Endodermal cell (in vitro differentiated cells): ENCODE measurements at regions not wholly inside any gene's neighbourhood (a gene's known extent, or its start where the extent isn't known, plus 50 kb on each side); places are given as distances from the start of the nearest gene placed in this dataset.
A peak's percentile ranks its signal among the peaks of the same experiment; 100 is the strongest.

ENCODE experiments used
- DNase-seq: peaks from one replicate; pipeline ENCODE4 v3.0.0-alpha.2; 2017
- H3K27ac ChIP-seq: 2 replicates; pipeline ENCODE4 v1.5.1; 2013; ENCODE audit warnings: mild to moderate bottlenecking, low read depth, low read length, moderate library complexity
- H3K27me3 ChIP-seq: 2 replicates; pipeline ENCODE4 v1.6.1; 2013; ENCODE audit warnings: mild to moderate bottlenecking, low read length, moderate library complexity; ENCODE audit not compliant: insufficient read depth, control insufficient read depth, poor library complexity, severe bottlenecking
- H3K36me3 ChIP-seq: 2 replicates; pipeline ENCODE4 v1.7.0; 2013; ENCODE audit warnings: mild to moderate bottlenecking, low read length, moderate library complexity; ENCODE audit not compliant: control insufficient read depth, insufficient read depth
- H3K4me1 ChIP-seq: one replicate; pipeline ENCODE4 v1.7.0; 2013; ENCODE audit warnings: low read length; ENCODE audit not compliant: control insufficient read depth, insufficient read depth
- H3K4me3 ChIP-seq: 2 replicates; pipeline ENCODE4 v1.5.1; 2013; ENCODE audit warnings: mild to moderate bottlenecking, low read length, moderate library complexity
- H3K9ac ChIP-seq: 2 replicates; pipeline ENCODE4 v1.6.1; 2013; ENCODE audit warnings: mild to moderate bottlenecking, low read length, moderate library complexity; ENCODE audit not compliant: poor library complexity, severe bottlenecking; ENCODE audit errors: extremely low read depth
- H3K9me3 ChIP-seq: 2 replicates; pipeline ENCODE4 v1.6.1; 2013; ENCODE audit warnings: mild to moderate bottlenecking, low read length, moderate library complexity; ENCODE audit not compliant: control insufficient read depth
- H3K27ac Mint-ChIP-seq: 2 replicates; pipeline ENCODE4 v1.8.0; 2020; ENCODE audit warnings: mixed read lengths
- H3K27me3 Mint-ChIP-seq: 2 replicates; pipeline ENCODE4 v1.8.0; 2021; ENCODE audit warnings: mild to moderate bottlenecking, mixed read lengths; ENCODE audit not compliant: insufficient read depth
- H3K36me3 Mint-ChIP-seq: 2 replicates; pipeline ENCODE4 v1.8.0; 2020; ENCODE audit warnings: low read depth, mixed read lengths
- H3K4me1 Mint-ChIP-seq: 2 replicates; pipeline ENCODE4 v1.8.0; 2020; ENCODE audit warnings: mixed read lengths
- H3K4me3 Mint-ChIP-seq: 2 replicates; pipeline ENCODE4 v1.8.0; 2020; ENCODE audit warnings: mild to moderate bottlenecking, moderate library complexity, mixed read lengths
- H3K9me3 Mint-ChIP-seq: 2 replicates; pipeline ENCODE4 v1.8.0; 2020; ENCODE audit warnings: mild to moderate bottlenecking, mixed read lengths
- WGBS, 2 experiments: methylation state at CpG; one replicate each; pipeline versions ENCODE4 v1.1.5 to v1.1.7; 2013; ENCODE audit warnings: missing lambda C conversion rate in 2 of 2, mixed read lengths in 1 of 2; ENCODE audit not compliant: insufficient coverage in 1 of 2, insufficient read length in 1 of 2; 5-methylcytosine and 5-hydroxymethylcytosine counted together
- TF ChIP-seq, protein P1 (sequence below): fragments of 200-600 bp; sonication (generic); conservative IDR thresholded peaks from 2 replicates; pipeline ENCODE4 v1.5.0; 2021; ENCODE audit warnings: antibody characterized with exemption, mild to moderate bottlenecking

GRCh38 chr14:103205541-103205906 is 82.3 kb downstream of the TNFAIP2 start:
- H3K27ac ChIP-seq = no peak overlapping the region
- no peaks in the 10 kb centered on the region for H3K4me1 Mint-ChIP-seq
- H3K9me3 Mint-ChIP-seq = peaks cover 47% of the 10 kb centered on the region
- H3K4me3 ChIP-seq = no peak overlapping the region
- no peaks in the 10 kb centered on the region for H3K4me1 ChIP-seq
- TF ChIP-seq, protein P1, sequence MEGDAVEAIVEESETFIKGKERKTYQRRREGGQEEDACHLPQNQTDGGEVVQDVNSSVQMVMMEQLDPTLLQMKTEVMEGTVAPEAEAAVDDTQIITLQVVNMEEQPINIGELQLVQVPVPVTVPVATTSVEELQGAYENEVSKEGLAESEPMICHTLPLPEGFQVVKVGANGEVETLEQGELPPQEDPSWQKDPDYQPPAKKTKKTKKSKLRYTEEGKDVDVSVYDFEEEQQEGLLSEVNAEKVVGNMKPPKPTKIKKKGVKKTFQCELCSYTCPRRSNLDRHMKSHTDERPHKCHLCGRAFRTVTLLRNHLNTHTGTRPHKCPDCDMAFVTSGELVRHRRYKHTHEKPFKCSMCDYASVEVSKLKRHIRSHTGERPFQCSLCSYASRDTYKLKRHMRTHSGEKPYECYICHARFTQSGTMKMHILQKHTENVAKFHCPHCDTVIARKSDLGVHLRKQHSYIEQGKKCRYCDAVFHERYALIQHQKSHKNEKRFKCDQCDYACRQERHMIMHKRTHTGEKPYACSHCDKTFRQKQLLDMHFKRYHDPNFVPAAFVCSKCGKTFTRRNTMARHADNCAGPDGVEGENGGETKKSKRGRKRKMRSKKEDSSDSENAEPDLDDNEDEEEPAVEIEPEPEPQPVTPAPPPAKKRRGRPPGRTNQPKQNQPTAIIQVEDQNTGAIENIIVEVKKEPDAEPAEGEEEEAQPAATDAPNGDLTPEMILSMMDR = no peak
- WGBS, 2 experiments = 93% methylated on average over 3 of the region's 3 CpGs; no CpG with 5 or more reads in 1 of the 2 experiments
- no peaks in the 10 kb centered on the region for H3K36me3 ChIP-seq
- DNase-seq = no peak
- H3K27me3 ChIP-seq = peaks cover 31% of the 10 kb centered on the region
- no peak overlapping the region for H3K4me3 Mint-ChIP-seq
- peaks cover 58% of the 10 kb centered on the region for H3K9me3 ChIP-seq
- peaks cover 2% of the 10 kb centered on the region for H3K36me3 Mint-ChIP-seq
- H3K9ac ChIP-seq = no peak overlapping the region
- H3K27ac Mint-ChIP-seq = no peak overlapping the region
- H3K27me3 Mint-ChIP-seq = peaks cover 43% of the 10 kb centered on the region

GRCh38 chr14:103206023-103206481 is 82.8 kb downstream of the TNFAIP2 start:
- H3K4me1 Mint-ChIP-seq = no peaks in the 10 kb centered on the region
- TF ChIP-seq, protein P1 = no peak
- H3K4me3 Mint-ChIP-seq = no peak overlapping the region
- Histone ChIP-seq H3K27me3 (peaks cover 31% of the 10 kb centered on the region), H3K36me3 (no peaks in the 10 kb centered on the region), H3K4me3 (no peak overlapping the region), H3K9me3 (peaks cover 56% of the 10 kb centered on the region), H3K4me1 (no peaks in the 10 kb centered on the region), H3K9ac (no peak overlapping the region), H3K27ac (no peak overlapping the region)
- DNase-seq = peak; percentile 17
- no peak overlapping the region for H3K27ac Mint-ChIP-seq
- WGBS, 2 experiments = 90 to 96% methylated on average over 2 to 4 of the region's 4 CpGs
- H3K36me3 Mint-ChIP-seq = peaks cover 2% of the 10 kb centered on the region
- H3K27me3 Mint-ChIP-seq = peaks cover 43% of the 10 kb centered on the region
- H3K9me3 Mint-ChIP-seq = peaks cover 45% of the 10 kb centered on the region

- Histone ChIP-seq H3K36me3 (no peaks in the 10 kb centered on the region), H3K4me1 (no peaks in the 10 kb centered on the region), H3K27ac (no peak overlapping the region), H3K4me3 (peak overlapping the region; percentile 62), H3K9ac (no peak overlapping the region), H3K9me3 (peaks cover 47% of the 10 kb centered on the region), H3K27me3 (peaks cover 31% of the 10 kb centered on the region)
- TF ChIP-seq, protein P1 = no peak
- 31 to 78% methylated on average over 6 to 26 of the region's 27 CpGs for WGBS, 2 experiments
- Mint-ChIP-seq H3K27ac (no peak overlapping the region), H3K4me1 (no peaks in the 10 kb centered on the region), H3K9me3 (peaks cover 36% of the 10 kb centered on the region), H3K27me3 (peaks cover 42% of the 10 kb centered on the region), H3K4me3 (peak overlapping the region; percentile 49), H3K36me3 (peaks cover 2% of the 10 kb centered on the region)
- peak; percentile 80 for DNase-seq
These were observed 83.7 kb downstream of the TNFAIP2 start for GRCh38 chr14:103206836-103207387.
